OCI-LY1 (cell line): ENCODE measurements at regions not wholly inside any gene's neighbourhood (a gene's known extent, or its start where the extent isn't known, plus 50 kb on each side); places are given as distances from the start of the nearest gene placed in this dataset.

ENCODE experiments used
- CTCF ChIP-seq: fragments of 200-600 bp; sonication (generic), shearing (Covaris generic); IDR thresholded peaks from 2 replicates; pipeline ENCODE4 v1.5.1; 2017; ENCODE audit warnings: mild to moderate bottlenecking, antibody characterized with exemption, low read length, moderate library complexity, mixed read lengths
- EZH2 ChIP-seq: fragments of 200-600 bp; sonication (generic), shearing (Covaris generic); IDR thresholded peaks from 2 replicates; pipeline ENCODE4 v1.8.0; 2017; ENCODE audit warnings: borderline replicate concordance, mixed run types, mild to moderate bottlenecking, antibody characterized with exemption, low read length, moderate library complexity, mixed read lengths

GRCh38 chr13:33612641-33613638, 205.0 kb upstream of the RFC3 start:
- no peak for TF ChIP-seq CTCF
- TF ChIP-seq EZH2 = no peak
